Endothelial cell of umbilical vein (primary cell): ENCODE measurements at regions not wholly inside any gene's neighbourhood (a gene's known extent, or its start where the extent isn't known, plus 50 kb on each side); places are given as distances from the start of the nearest gene placed in this dataset.

Source experiments
- EZH2 ChIP-seq: IDR thresholded peaks from 2 replicates; pipeline ENCODE4 v1.6.1; 2012; ENCODE audit warnings: borderline replicate concordance, low read depth, mild to moderate bottlenecking, moderate library complexity, low read length, inconsistent platforms; ENCODE audit not compliant: severe bottlenecking
- POLR2AphosphoS5 ChIP-seq: IDR thresholded peaks from 2 replicates; pipeline ENCODE4 v1.6.1; 2012; ENCODE audit warnings: low read depth, mild to moderate bottlenecking, control low read depth, low read length, moderate library complexity; ENCODE audit not compliant: insufficient read depth
- TF ChIP-seq, protein P1 (sequence below), 2 donors: IDR thresholded peaks; 1 replicate in 1 of 2; 2 replicates in 1 of 2; pipeline ENCODE4 v1.5.1; 2011; ENCODE audit warnings: low read length in 2 of 2, mild to moderate bottlenecking in 2 of 2, moderate library complexity in 2 of 2, control low read depth in 1 of 2, inconsistent platforms in 1 of 2, low read depth in 1 of 2; ENCODE audit not compliant: insufficient read depth in 1 of 2; ENCODE audit errors: extremely low read depth in 1 of 2

DNA sequence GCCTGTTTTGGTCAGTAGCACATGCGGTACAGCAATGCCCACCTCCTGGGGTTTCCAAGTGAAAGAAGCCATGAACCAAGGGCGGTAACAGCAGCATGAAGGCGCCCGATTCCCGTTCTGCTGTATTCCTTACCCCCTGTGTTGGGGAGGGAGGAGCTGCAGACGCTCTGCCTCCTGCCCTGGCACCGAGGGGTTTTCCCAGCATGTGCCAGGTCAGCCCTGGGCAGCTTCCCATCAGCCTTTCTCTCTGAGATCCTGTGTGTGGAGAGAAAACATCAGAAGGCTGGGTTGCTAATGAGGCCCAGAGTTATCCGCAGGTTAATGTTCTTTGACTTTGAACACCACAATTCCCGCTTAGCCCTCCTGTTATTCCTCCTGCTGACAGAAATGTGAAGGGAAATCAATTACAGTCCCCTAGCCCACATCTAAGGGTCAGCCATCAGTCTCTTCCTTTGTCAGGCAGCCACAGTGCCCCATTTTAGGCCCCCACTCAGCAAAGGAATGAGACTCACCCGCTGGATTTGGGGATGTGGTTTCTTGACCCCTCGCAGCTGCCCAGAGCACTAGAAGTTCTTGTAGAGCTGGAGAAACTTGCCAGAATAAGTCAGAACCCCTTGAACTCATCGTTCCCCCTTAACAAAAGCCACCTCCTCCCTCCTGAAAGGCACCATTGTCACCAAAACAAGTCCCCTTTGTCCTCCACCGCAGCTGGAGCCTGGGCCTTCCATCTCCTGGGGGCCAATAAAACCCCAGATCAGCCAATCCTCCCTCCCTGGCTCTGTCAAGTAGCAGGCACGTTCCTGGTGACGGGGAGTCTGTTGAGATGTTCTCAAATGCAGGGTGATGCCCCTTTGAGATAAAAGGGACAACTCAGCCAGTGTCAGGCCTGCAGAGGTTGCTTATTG lies 168.5 kb downstream of the KATNIP start:
- TF ChIP-seq EZH2 (no peak), POLR2AphosphoS5 (no peak)
- TF ChIP-seq, protein P1, sequence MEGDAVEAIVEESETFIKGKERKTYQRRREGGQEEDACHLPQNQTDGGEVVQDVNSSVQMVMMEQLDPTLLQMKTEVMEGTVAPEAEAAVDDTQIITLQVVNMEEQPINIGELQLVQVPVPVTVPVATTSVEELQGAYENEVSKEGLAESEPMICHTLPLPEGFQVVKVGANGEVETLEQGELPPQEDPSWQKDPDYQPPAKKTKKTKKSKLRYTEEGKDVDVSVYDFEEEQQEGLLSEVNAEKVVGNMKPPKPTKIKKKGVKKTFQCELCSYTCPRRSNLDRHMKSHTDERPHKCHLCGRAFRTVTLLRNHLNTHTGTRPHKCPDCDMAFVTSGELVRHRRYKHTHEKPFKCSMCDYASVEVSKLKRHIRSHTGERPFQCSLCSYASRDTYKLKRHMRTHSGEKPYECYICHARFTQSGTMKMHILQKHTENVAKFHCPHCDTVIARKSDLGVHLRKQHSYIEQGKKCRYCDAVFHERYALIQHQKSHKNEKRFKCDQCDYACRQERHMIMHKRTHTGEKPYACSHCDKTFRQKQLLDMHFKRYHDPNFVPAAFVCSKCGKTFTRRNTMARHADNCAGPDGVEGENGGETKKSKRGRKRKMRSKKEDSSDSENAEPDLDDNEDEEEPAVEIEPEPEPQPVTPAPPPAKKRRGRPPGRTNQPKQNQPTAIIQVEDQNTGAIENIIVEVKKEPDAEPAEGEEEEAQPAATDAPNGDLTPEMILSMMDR (IDR thresholded peaks at IDR 0.05; ENCODE audit: extremely low read depth in 1 of 2, insufficient read depth in 1 of 2, low read depth in 1 of 2, low read length in 2 of 2), result no peak
